OCI-LY7 (cell line): ENCODE measurements at regions not wholly inside any gene's neighbourhood (a gene's known extent, or its start where the extent isn't known, plus 50 kb on each side); places are given as distances from the start of the nearest gene placed in this dataset.

Experiments used
- CTCF ChIP-seq: fragments of 200-600 bp; sonication (generic); conservative IDR thresholded peaks from 2 replicates; pipeline ENCODE4 v1.5.1; 2014; ENCODE audit warnings: mild to moderate bottlenecking, antibody characterized with exemption, low read length, moderate library complexity, mixed read lengths
- EZH2phosphoT487 ChIP-seq: fragments of 200-600 bp; sonication (generic); IDR thresholded peaks from 2 replicates; pipeline ENCODE4 v1.6.1; 2018; ENCODE audit warnings: low read depth, borderline replicate concordance, mild to moderate bottlenecking, mixed run types, antibody characterized with exemption, low read length, moderate library complexity, mixed read lengths

- TF ChIP-seq CTCF (no peak), EZH2phosphoT487 (no peak)
Measured at GRCh38 chr10:8993864-8994263, 939.4 kb downstream of the GATA3 start.
